GM23338 (cell line): ENCODE measurements at regions not wholly inside any gene's neighbourhood (a gene's known extent, or its start where the extent isn't known, plus 50 kb on each side); places are given as distances from the start of the nearest gene placed in this dataset.

ENCODE experiments used
- ATAC-seq: fragments of 200-7000 bp; cut with Tn5 transposase; 3 replicates; pipeline ENCODE4 v1.9.1; 2020
- DNase-seq: peaks from one replicate; pipeline ENCODE4 v3.0.0-alpha.2; 2015; ENCODE audit warnings: low spot score
- H2AFZ ChIP-seq: fragments of 200-600 bp; sonication (generic); 2 replicates; pipeline ENCODE4 v1.8.0; 2016; ENCODE audit warnings: antibody characterized with exemption, mild to moderate bottlenecking, moderate library complexity
- H3F3A ChIP-seq: fragments of 200-600 bp; sonication (generic); replicated peaks from 2 replicates; pipeline ENCODE4 v1.8.0; 2017; ENCODE audit warnings: antibody characterized with exemption, mixed run types, low read depth
- H3K27ac ChIP-seq: fragments of 200-600 bp; sonication (generic); 2 replicates; pipeline ENCODE4 v1.6.1; 2016; ENCODE audit warnings: low read depth
- H3K27me3 ChIP-seq: fragments of 200-600 bp; sonication (generic); 2 replicates; pipeline ENCODE4 v1.8.0; 2016; ENCODE audit warnings: mild to moderate bottlenecking, mixed run types, moderate library complexity; ENCODE audit not compliant: insufficient read depth
- H3K36me3 ChIP-seq: fragments of 200-600 bp; sonication (generic); 2 replicates; pipeline ENCODE4 v1.8.0; 2016; ENCODE audit warnings: mild to moderate bottlenecking; ENCODE audit not compliant: insufficient read depth
- H3K4me1 ChIP-seq: fragments of 200-600 bp; sonication (generic); 2 replicates; pipeline ENCODE4 v1.8.0; 2016; ENCODE audit warnings: mild to moderate bottlenecking, moderate library complexity; ENCODE audit not compliant: insufficient read depth
- H3K4me2 ChIP-seq: fragments of 200-600 bp; sonication (generic); 2 replicates; pipeline ENCODE4 v1.7.1; 2017; ENCODE audit warnings: mixed run types
- H3K4me3 ChIP-seq: fragments of 200-600 bp; sonication (generic); 2 replicates; pipeline ENCODE4 v1.6.1; 2016; ENCODE audit warnings: mixed run types
- H3K79me2 ChIP-seq: fragments of 200-600 bp; sonication (generic); replicated peaks from 2 replicates; pipeline ENCODE4 v1.8.0; 2017; ENCODE audit warnings: mild to moderate bottlenecking; ENCODE audit not compliant: insufficient read depth
- H3K9me2 ChIP-seq: fragments of 200-600 bp; sonication (generic); 2 replicates; pipeline ENCODE4 v1.8.0; 2017; ENCODE audit not compliant: insufficient read depth
- H4K20me1 ChIP-seq: fragments of 200-600 bp; sonication (generic); replicated peaks from 2 replicates; pipeline ENCODE4 v1.8.0; 2017; ENCODE audit warnings: mild to moderate bottlenecking; ENCODE audit not compliant: insufficient read depth
- H3K27ac Mint-ChIP-seq: 2 replicates; pipeline ENCODE4 v1.8.0; 2020; ENCODE audit warnings: inconsistent platforms, mild to moderate bottlenecking, moderate library complexity, mixed read lengths
- H3K27me3 Mint-ChIP-seq: 3 replicates; pipeline ENCODE4 v1.8.0; 2022; ENCODE audit warnings: low read depth, mild to moderate bottlenecking, moderate library complexity, mixed read lengths, inconsistent platforms; ENCODE audit not compliant: insufficient read depth, poor library complexity
- H3K36me3 Mint-ChIP-seq: 3 replicates; pipeline ENCODE4 v1.8.0; 2021; ENCODE audit warnings: low read depth, mild to moderate bottlenecking, inconsistent platforms, moderate library complexity, mixed read lengths
- H3K4me1 Mint-ChIP-seq: 3 replicates; pipeline ENCODE4 v1.8.0; 2020; ENCODE audit warnings: mild to moderate bottlenecking, inconsistent platforms, mixed read lengths
- H3K4me3 Mint-ChIP-seq: 3 replicates; pipeline ENCODE4 v1.8.0; 2021; ENCODE audit warnings: moderate library complexity, mild to moderate bottlenecking, inconsistent platforms, mixed read lengths
- H3K9me3 Mint-ChIP-seq: 3 replicates; pipeline ENCODE4 v1.8.0; 2020; ENCODE audit warnings: moderate library complexity, mild to moderate bottlenecking, inconsistent platforms, mixed read lengths
- CREB1 ChIP-seq: fragments of 250-450 bp; sonication (Bioruptor Pico); IDR thresholded peaks from 2 replicates; pipeline ENCODE4 v1.5.0; 2020; ENCODE audit warnings: low read depth, mild to moderate bottlenecking, moderate library complexity
- CTCF ChIP-seq, 2 experiments: fragments of 200-600 bp in 1 of 2; sonication (generic) in 1 of 2; conservative IDR thresholded peaks; 2 replicates each; pipeline versions ENCODE4 v1.5.1 to v1.6.1; 2016 to 2017; ENCODE audit warnings: antibody characterized with exemption in 2 of 2, low read depth in 2 of 2, mild to moderate bottlenecking in 2 of 2, moderate library complexity in 1 of 2
- ETS1 ChIP-seq: IDR thresholded peaks from 2 replicates; pipeline ENCODE4 v1.6.1; 2016; ENCODE audit warnings: antibody characterized with exemption
- EZH2 ChIP-seq: fragments of 200-600 bp; sonication (generic); IDR thresholded peaks from one replicate; pipeline ENCODE4 v1.8.0; 2017; ENCODE audit warnings: antibody characterized with exemption, mild to moderate bottlenecking, low read depth; ENCODE audit not compliant: unreplicated experiment
- EZH2phosphoT487 ChIP-seq: fragments of 200-600 bp; sonication (generic); IDR thresholded peaks from one replicate; pipeline ENCODE4 v1.8.1; 2018; ENCODE audit warnings: antibody characterized with exemption; ENCODE audit not compliant: unreplicated experiment
- JUNB ChIP-seq: IDR thresholded peaks from one replicate; pipeline ENCODE4 v1.6.1; 2016; ENCODE audit warnings: antibody characterized with exemption; ENCODE audit not compliant: unreplicated experiment
- NANOG ChIP-seq: IDR thresholded peaks from 2 replicates; pipeline ENCODE4 v1.6.1; 2016; ENCODE audit warnings: antibody characterized with exemption, borderline replicate concordance
- POLR2AphosphoS5 ChIP-seq: IDR thresholded peaks from 2 replicates; pipeline ENCODE4 v1.6.1; 2016; ENCODE audit warnings: antibody characterized with exemption, low read depth
- REST ChIP-seq: IDR thresholded peaks from one replicate; pipeline ENCODE4 v1.6.1; 2018; ENCODE audit warnings: antibody characterized with exemption; ENCODE audit not compliant: unreplicated experiment
- STAT1 ChIP-seq: IDR thresholded peaks from one replicate; pipeline ENCODE4 v1.6.1; 2016; ENCODE audit warnings: antibody characterized with exemption; ENCODE audit not compliant: unreplicated experiment
- ZNF114 ChIP-seq: fragments of 250-450 bp; sonication (Bioruptor Pico); IDR thresholded peaks from 2 replicates; pipeline ENCODE4 v1.5.0; 2020; ENCODE audit warnings: mild to moderate bottlenecking, moderate library complexity
- ZNF331 ChIP-seq: fragments of 250-450 bp; sonication (Bioruptor Pico); IDR thresholded peaks from 2 replicates; pipeline ENCODE4 v1.5.0; 2020; ENCODE audit warnings: low read depth, mild to moderate bottlenecking, moderate library complexity
- TF ChIP-seq, protein P1 (sequence below): fragments of 250-450 bp; sonication (Bioruptor Pico); IDR thresholded peaks from 2 replicates; pipeline ENCODE4 v1.5.0; 2020; ENCODE audit warnings: mild to moderate bottlenecking, moderate library complexity

DNA sequence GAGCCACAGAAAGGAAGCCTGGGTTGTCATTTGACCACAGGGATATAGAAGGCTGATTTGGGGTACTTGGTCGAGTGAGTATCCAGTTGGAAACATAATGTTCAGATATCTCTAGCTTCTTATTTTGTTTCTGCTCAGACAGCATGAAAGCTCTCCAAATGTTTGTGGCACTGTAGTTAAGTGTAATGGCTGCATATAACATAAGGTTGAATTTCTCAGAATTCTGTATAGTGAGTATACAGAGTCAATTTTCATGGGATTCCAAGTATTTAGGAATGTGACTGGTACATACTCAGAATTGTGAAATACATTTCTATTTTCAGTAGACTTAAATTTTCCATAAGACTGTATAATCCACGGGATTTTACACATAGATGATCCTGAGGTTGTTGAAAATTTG lies 2102.1 kb upstream of the RAG2 start:
- no peak overlapping the region for H3K4me3 Mint-ChIP-seq
- TF ChIP-seq EZH2 = no peak
- TF ChIP-seq CREB1 (CRISPR knock-in tag) = no peak
- TF ChIP-seq JUNB = no peak
- TF ChIP-seq REST = no peak
- no peak for TF ChIP-seq POLR2AphosphoS5
- TF ChIP-seq EZH2phosphoT487 = no peak
- TF ChIP-seq ETS1 = no peak
- no peak for TF ChIP-seq NANOG
- no peak for TF ChIP-seq ZNF331
- TF ChIP-seq, protein P1, sequence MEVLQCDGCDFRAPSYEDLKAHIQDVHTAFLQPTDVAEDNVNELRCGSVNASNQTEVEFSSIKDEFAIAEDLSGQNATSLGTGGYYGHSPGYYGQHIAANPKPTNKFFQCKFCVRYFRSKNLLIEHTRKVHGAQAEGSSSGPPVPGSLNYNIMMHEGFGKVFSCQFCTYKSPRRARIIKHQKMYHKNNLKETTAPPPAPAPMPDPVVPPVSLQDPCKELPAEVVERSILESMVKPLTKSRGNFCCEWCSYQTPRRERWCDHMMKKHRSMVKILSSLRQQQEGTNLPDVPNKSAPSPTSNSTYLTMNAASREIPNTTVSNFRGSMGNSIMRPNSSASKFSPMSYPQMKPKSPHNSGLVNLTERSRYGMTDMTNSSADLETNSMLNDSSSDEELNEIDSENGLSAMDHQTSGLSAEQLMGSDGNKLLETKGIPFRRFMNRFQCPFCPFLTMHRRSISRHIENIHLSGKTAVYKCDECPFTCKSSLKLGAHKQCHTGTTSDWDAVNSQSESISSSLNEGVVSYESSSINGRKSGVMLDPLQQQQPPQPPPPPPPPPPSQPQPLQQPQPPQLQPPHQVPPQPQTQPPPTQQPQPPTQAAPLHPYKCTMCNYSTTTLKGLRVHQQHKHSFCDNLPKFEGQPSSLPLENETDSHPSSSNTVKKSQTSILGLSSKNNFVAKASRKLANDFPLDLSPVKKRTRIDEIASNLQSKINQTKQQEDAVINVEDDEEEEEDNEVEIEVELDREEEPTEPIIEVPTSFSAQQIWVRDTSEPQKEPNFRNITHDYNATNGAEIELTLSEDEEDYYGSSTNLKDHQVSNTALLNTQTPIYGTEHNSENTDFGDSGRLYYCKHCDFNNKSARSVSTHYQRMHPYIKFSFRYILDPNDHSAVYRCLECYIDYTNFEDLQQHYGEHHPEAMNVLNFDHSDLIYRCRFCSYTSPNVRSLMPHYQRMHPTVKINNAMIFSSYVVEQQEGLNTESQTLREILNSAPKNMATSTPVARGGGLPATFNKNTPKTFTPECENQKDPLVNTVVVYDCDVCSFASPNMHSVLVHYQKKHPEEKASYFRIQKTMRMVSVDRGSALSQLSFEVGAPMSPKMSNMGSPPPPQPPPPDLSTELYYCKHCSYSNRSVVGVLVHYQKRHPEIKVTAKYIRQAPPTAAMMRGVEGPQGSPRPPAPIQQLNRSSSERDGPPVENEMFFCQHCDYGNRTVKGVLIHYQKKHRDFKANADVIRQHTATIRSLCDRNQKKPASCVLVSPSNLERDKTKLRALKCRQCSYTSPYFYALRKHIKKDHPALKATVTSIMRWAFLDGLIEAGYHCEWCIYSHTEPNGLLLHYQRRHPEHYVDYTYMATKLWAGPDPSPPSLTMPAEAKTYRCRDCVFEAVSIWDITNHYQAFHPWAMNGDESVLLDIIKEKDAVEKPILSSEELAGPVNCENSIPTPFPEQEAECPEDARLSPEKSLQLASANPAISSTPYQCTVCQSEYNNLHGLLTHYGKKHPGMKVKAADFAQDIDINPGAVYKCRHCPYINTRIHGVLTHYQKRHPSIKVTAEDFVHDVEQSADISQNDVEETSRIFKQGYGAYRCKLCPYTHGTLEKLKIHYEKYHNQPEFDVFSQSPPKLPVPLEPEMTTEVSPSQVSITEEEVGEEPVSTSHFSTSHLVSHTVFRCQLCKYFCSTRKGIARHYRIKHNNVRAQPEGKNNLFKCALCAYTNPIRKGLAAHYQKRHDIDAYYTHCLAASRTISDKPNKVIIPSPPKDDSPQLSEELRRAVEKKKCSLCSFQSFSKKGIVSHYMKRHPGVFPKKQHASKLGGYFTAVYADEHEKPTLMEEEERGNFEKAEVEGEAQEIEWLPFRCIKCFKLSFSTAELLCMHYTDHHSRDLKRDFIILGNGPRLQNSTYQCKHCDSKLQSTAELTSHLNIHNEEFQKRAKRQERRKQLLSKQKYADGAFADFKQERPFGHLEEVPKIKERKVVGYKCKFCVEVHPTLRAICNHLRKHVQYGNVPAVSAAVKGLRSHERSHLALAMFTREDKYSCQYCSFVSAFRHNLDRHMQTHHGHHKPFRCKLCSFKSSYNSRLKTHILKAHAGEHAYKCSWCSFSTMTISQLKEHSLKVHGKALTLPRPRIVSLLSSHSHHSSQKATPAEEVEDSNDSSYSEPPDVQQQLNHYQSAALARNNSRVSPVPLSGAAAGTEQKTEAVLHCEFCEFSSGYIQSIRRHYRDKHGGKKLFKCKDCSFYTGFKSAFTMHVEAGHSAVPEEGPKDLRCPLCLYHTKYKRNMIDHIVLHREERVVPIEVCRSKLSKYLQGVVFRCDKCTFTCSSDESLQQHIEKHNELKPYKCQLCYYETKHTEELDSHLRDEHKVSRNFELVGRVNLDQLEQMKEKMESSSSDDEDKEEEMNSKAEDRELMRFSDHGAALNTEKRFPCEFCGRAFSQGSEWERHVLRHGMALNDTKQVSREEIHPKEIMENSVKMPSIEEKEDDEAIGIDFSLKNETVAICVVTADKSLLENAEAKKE (CRISPR knock-in tag) = no peak
- TF ChIP-seq CTCF (conservative IDR thresholded peaks at IDR 0.05; ENCODE audit: low read depth in 2 of 2) = no peak
- no peak for TF ChIP-seq STAT1
- TF ChIP-seq ZNF114 = no peak
- no peak overlapping the region for H2AFZ ChIP-seq
- no peaks in the 10 kb centered on the region for H3K9me3 Mint-ChIP-seq
- H3K9me2 ChIP-seq = 0 out of 2 replicates have a peak, but pooled peaks cover 2% of the 10 kb centered on the region
- no peaks in the 10 kb centered on the region for H4K20me1 ChIP-seq
- ATAC-seq (no peak), DNase-seq (no peak)
- H3K27me3 ChIP-seq = no peaks in the 10 kb centered on the region
- 0 out of 2 replicates have a peak, but pooled peaks cover 5% of the 10 kb centered on the region for H3K36me3 ChIP-seq
- no peaks in the 10 kb centered on the region for H3F3A ChIP-seq
- no peak overlapping the region for H3K27ac Mint-ChIP-seq
- no peaks in the 10 kb centered on the region for H3K27me3 Mint-ChIP-seq
- H3K79me2 ChIP-seq = no peaks in the 10 kb centered on the region
- H3K4me2 ChIP-seq = no peak overlapping the region
- H3K4me3 ChIP-seq = no peak overlapping the region
- no peak overlapping the region for H3K27ac ChIP-seq
- no peaks in the 10 kb centered on the region for H3K4me1 ChIP-seq
- no peaks in the 10 kb centered on the region for H3K36me3 Mint-ChIP-seq
- H3K4me1 Mint-ChIP-seq = no peaks in the 10 kb centered on the region
